PFSK-1 (cell line): ENCODE measurements at regions not wholly inside any gene's neighbourhood (a gene's known extent, or its start where the extent isn't known, plus 50 kb on each side); places are given as distances from the start of the nearest gene placed in this dataset.

Experiments
- POLR2AphosphoS5 ChIP-seq: IDR thresholded peaks from 2 replicates; pipeline ENCODE4 v1.6.1; 2012; ENCODE audit warnings: low read depth, mild to moderate bottlenecking, control low read depth, low read length, moderate library complexity
- SIN3A ChIP-seq: IDR thresholded peaks from 2 replicates; pipeline ENCODE4 v1.6.1; 2012; ENCODE audit warnings: mild to moderate bottlenecking, low read length, moderate library complexity, borderline replicate concordance; ENCODE audit not compliant: insufficient read depth
- TAF1 ChIP-seq: IDR thresholded peaks from 2 replicates; pipeline ENCODE4 v1.6.1; 2012; ENCODE audit warnings: low read length, control low read depth, borderline replicate concordance; ENCODE audit not compliant: insufficient read depth

GRCh38 chr4:108536577-108536976 is 83.8 kb upstream of the RPL34 start:
- TF ChIP-seq TAF1: no peak
- no peak for TF ChIP-seq POLR2AphosphoS5
- no peak for TF ChIP-seq SIN3A
